ENCODE measurements at regions not wholly inside any gene's neighbourhood (a gene's known extent, or its start where the extent isn't known, plus 50 kb on each side); places are given as distances from the start of the nearest gene placed in this dataset.
"Not testable (repeated sequence)": the region's sequence is repeated elsewhere in the genome, so short reads cannot be mapped to it uniquely, and the experiment has no call there.

- 90 to 100% methylated on average over 2 of the region's 2 CpGs for WGBS, 2 donors
- no peaks in the 10 kb centered on the region for H3K36me3 ChIP-seq
- no peak overlapping the region for H3K27ac ChIP-seq
- no peak overlapping the region for H3K4me3 ChIP-seq
- H3K27me3 ChIP-seq = no peaks in the 10 kb centered on the region
- TF ChIP-seq POLR2A (IDR thresholded peaks at IDR 0.05) (no peak), CTCF (IDR thresholded peaks at IDR 0.05) (no peak)
- intact Hi-C loops (cut with DNase I) = no loop called here
- H3K9me3 ChIP-seq = no peaks in the 10 kb centered on the region
- no peak for DNase-seq
- H3K4me1 ChIP-seq = no peaks in the 10 kb centered on the region
These were observed 276.9 kb upstream of the SLC16A7 start for GRCh38 chr12:59318940-59319339.

GRCh38 chr12:59317598-59317997 is 278.2 kb upstream of the SLC16A7 start:
- Histone ChIP-seq H3K4me3 (no peak overlapping the region), H3K36me3 (no peaks in the 10 kb centered on the region), H3K9me3 (no peaks in the 10 kb centered on the region), H3K4me1 (no peaks in the 10 kb centered on the region), H3K27me3 (no peaks in the 10 kb centered on the region), H3K27ac (no peak overlapping the region)
- TF ChIP-seq CTCF (IDR thresholded peaks at IDR 0.05) = no peak
- no peak for TF ChIP-seq POLR2A (IDR thresholded peaks at IDR 0.05)
- intact Hi-C loops (cut with DNase I) = no loop called here
- WGBS, 2 donors = 84 to 85% methylated on average over 6 of the region's 6 CpGs
- no peak for DNase-seq

DNA sequence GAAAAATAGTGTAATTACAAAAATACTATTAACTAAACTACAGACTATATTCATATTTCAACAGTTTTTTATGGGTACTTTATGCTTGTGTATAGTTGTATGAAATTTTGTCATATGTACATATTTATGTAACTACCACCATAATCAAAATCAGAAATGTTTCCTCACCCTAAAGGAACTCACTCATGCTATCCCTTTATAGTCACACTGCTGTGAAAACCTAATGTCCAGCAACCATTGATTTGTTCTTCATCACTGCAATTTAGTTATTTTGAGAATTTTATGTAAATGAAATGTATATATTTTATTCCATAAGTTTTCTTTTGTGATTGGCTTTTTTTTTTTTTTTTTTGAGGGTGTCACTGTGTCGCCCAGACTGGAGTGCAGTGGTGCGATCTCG is 278.9 kb upstream of the SLC16A7 start:
- H3K27ac ChIP-seq = no peak overlapping the region

GRCh38 chr12:59316354-59316753 is 279.5 kb upstream of the SLC16A7 start:
- intact Hi-C loops (cut with DNase I); H3K27me3 ChIP-seq; H3K9me3 ChIP-seq; DNase-seq; H3K36me3 ChIP-seq; H3K27ac ChIP-seq; H3K4me1 ChIP-seq; H3K4me3 ChIP-seq: not testable (repeated sequence)
- WGBS, 2 donors = 91 to 92% methylated on average over 13 of the region's 13 CpGs

More for the DNA sequence above, 278.9 kb upstream of the SLC16A7 start:
- Histone ChIP-seq H3K4me1 (no peaks in the 10 kb centered on the region), H3K27me3 (no peaks in the 10 kb centered on the region), H3K36me3 (no peaks in the 10 kb centered on the region), H3K9me3 (no peaks in the 10 kb centered on the region), H3K4me3 (no peak overlapping the region)
- intact Hi-C loops (cut with DNase I) = no loop called here
- WGBS, 2 donors = 69 to 100% methylated on average over 3 of the region's 3 CpGs
- TF ChIP-seq POLR2A (IDR thresholded peaks at IDR 0.05) = no peak
- no peak for TF ChIP-seq CTCF (IDR thresholded peaks at IDR 0.05)
- no peak for DNase-seq

DNA sequence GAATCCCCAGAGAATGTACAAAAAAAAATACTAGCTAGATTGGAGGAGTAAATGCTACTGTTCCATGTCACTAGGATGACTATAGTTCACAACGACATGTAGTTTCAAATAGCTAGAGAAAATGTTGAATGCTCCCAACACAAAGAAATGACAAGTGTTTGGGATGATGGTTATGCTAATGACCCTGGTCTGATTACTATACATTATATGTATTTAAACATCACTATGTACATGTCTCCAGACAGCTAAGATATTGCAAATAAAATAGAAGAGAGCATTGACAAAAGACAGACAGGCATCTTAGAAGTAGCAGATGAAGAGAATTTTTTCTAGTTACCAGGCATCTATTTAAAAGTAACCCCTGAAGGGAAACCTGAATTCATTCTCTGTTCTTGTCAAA is 281.6 kb upstream of the SLC16A7 start:
- H3K36me3 ChIP-seq = no peaks in the 10 kb centered on the region
- H3K4me1 ChIP-seq = no peaks in the 10 kb centered on the region
- no peak for DNase-seq
- H3K4me3 ChIP-seq = no peak overlapping the region
- intact Hi-C loops (cut with DNase I) = no loop called here
- no peak for TF ChIP-seq CTCF (IDR thresholded peaks at IDR 0.05)
- TF ChIP-seq POLR2A (IDR thresholded peaks at IDR 0.05) = no peak
- WGBS, 2 donors = 67 to 81% methylated on average over 1 of the region's 1 CpG
- no peaks in the 10 kb centered on the region for H3K27me3 ChIP-seq
- peaks cover 0 to 5% (median 0%) of the 10 kb centered on the region in 3 donors for H3K9me3 ChIP-seq
- H3K27ac ChIP-seq = no peak overlapping the region

DNA sequence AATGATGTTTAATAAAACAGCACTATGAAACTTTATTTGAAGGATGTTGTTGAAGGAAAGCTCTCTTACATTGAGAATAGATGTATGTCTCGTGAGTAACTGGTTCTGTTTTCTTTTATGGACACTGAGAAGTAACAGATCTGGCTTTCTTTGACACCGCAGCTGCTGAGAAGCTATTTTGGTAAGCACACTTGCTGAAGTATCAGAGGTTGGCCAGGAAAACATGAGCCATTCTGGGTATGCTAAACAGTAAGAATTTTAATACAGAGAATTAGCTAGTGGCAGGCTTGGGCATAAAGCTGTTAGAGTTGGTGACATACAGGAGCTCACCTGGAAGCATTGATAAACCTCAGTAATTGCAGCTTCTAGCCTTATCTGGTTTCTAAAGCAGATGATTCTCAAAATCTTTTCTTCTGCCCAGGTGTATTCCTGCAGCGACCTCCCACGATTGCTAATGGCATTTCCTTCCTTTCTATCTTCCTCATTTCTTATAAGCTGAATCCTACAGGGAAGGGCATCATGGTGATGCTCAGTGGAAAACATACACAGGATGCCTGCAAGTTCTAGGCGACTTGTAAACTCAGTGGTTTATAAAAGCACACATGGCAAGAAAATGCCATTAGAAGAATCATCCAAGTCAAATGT is 291.6 kb upstream of the SLC16A7 start:
- no peak overlapping the region for H3K27ac ChIP-seq
- no peaks in the 10 kb centered on the region for H3K27me3 ChIP-seq
- no peak for TF ChIP-seq CTCF (IDR thresholded peaks at IDR 0.05)
- no peak for TF ChIP-seq POLR2A (IDR thresholded peaks at IDR 0.05)
- 47 to 67% methylated on average over 5 of the region's 5 CpGs for WGBS, 2 donors
- intact Hi-C loops (cut with DNase I) = no loop called here
- DNase-seq = no peak
- no peaks in the 10 kb centered on the region for H3K9me3 ChIP-seq
- no peaks in the 10 kb centered on the region for H3K4me1 ChIP-seq
- no peak overlapping the region for H3K4me3 ChIP-seq
- no peaks in the 10 kb centered on the region for H3K36me3 ChIP-seq

Measured in esophagus squamous epithelium (tissue), 5 donors.